Iris pigment epithelial cell (primary cell): ENCODE measurements at regions not wholly inside any gene's neighbourhood (a gene's known extent, or its start where the extent isn't known, plus 50 kb on each side); places are given as distances from the start of the nearest gene placed in this dataset.

ENCODE experiments used
- DNase-seq: peaks from one replicate; pipeline ENCODE4 v3.0.0-alpha.2; 2011; ENCODE audit warnings: low read depth

DNA sequence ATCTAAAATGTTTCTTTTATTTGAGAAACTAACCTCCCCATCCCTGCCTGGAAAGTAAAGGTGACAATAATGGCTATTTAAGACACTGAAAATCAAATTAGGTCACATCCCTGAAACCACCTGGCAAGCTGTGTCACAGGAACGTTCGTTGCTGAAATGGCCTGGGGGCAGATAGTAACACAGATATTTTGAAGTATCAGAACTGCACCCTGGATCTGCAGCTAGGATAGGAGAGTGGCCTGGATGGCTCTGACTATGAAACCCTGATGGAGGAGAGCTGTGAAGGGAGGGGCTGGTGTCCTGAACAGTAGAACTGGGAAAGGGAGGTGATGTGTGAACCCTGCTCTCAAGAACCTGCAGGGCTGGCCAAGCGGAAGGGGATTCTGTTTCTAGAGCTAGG is 648.3 kb upstream of the CFAP20DC start:
- DNase-seq, result no peak

DNA sequence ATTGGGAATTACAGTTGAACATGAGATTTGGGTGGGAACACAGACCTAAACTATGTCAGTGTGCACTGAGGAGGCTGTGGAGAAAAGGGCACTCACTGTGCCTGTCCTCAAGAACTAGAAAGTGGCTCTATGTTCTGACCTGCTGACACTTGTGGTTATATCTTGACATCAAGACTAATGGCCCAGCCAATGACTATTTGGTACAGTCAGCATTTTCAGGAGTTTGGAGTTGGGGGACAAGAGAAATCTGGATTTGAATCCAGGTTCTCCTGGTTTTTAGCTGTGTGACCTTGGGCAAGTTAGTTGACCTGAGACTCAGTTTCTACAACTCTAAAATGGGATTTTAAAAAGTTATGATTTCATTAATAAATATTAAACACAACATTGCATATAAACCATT is 647.0 kb upstream of the CFAP20DC start:
- no peak for DNase-seq

DNA sequence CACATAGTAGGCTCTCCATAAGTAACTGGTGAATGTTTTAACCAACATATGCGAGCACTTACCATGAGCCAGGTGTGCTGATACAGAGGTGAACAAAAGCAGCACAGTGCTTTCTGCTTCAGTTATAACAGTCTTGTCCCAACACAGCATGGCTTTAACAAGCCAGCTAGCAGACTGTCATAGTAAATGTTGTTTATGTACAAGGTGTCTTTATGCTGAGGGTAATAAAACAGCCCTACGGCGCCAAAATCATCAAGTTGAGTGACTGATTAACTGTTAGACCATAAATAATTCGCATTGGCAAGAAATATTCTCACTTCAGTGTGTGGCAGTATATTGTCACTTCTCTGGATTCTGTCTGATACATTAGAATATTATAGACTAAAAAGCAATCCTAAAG is 646.0 kb upstream of the CFAP20DC start:
- DNase-seq, result no peak

- DNase-seq, result no peak
Observed at GRCh38 chr3:59692117-59692516, 642.3 kb upstream of the CFAP20DC start.

DNA sequence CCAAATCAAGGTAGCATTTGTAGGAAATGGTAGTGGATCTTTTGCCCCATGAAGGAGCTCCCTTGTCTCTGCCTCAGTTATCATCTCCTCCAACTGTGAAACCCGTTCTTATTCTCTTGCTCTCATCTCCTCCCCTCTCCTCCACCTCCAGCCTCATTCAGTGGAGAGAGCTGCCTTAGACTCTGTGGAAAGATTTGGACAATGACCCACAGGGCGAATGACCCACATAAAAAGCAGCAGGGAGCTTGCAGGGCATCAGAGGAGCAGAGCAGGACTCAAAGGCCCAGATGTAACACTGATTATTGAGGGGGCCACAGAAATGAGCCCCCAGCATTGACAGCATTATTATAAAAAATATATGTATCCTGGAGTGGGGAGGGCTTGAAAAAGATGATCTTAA is 641.1 kb upstream of the CFAP20DC start:
- no peak for DNase-seq

- DNase-seq, result no peak
Observed at GRCh38 chr3:59688636-59689035, 638.8 kb upstream of the CFAP20DC start.

DNA sequence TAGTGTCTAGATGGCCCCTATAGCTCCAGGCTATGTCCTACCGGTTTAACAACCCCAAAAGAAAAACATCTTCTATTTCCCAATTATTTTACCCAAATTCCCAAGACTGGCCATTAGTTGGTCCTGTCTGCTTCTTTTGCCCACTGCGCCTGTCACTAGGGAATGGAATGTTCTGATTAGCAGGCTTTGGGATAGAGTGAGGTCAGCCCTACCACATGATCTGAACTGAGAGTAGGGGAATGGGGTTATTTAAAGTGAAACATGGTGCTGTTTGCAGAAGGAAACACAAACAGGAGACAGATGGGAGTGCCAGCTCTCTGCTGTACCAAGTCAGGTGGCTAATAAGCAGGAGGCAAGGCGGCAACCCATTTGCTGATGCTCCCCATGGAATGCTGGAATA is 635.6 kb upstream of the CFAP20DC start:
- no peak for DNase-seq

- no peak for DNase-seq
Observed at GRCh38 chr3:59684766-59685165, 634.9 kb upstream of the CFAP20DC start.

DNA sequence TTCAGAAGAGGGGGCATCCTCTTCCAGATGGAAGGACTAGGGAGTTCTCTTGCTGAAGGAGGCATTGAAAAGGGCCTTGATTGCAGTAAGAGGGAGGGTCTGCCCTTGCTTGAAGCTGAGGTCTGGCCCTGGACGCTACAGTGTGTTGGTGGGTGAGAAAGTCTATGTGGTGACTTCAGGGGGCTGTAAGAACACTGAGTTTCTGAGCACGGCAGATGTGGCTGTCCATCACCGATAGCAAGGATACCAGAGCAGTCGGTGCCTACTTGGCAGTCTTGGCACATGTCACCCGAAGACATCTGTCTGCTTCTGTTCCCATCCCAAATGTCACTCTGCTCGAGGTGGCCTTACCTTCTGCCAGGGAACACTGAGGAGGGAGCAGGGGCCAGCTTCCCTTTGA is 631.1 kb upstream of the CFAP20DC start:
- no peak for DNase-seq

DNA sequence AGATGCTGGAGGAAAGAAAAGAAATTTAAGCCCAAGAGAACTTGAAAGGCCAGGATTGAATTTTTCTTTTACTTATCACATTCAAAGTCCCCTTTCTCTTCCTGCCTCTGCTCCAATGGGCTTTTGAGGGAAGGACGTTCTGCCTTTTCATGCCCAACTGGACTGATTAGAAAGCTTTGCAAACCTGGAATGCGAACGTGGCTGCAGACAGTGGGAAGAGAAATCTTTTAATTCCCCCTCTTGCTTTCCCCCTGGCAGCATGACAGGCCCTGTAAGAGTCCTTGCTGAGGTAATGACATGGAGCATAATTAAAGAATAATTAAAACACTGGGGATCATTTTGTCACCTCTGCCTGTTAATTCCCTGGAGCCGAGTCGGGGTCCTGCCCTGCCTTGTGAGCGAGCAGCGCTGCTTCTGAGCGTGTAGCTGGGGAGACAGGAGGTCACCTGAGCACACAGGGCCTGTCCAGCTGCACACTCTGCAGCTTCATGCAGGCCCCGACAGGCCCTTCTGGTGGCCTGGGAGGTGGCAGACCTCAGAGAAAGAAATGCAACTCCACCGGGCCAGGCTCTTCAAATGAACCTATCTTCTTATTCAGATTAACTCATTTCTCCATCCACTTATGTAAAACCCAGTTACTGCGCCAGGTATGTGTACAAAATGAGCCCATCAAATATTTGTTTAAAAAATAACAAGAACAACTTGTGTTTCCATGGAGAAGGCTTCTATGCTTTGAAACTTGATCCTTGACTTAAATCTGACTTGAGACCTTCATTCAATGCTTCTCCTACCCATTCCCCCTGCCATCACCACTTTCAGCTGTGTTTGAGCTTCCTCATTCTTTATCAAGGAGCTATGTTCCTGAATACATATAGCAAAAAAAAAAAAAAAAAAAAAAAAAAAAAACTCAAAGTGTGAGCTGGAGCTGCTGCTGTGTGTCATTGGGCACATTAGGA is 628.2 kb upstream of the CFAP20DC start:
- no peak for DNase-seq

- no peak for DNase-seq
Observed at GRCh38 chr3:59675495-59675894, 625.7 kb upstream of the CFAP20DC start.

- peak; percentile 53 for DNase-seq
Observed at GRCh38 chr3:59663076-59663850, 613.4 kb upstream of the CFAP20DC start.

GRCh38 chr3:59660852-59661625 is 611.2 kb upstream of the CFAP20DC start:
- DNase-seq, result peak; percentile 61

DNA sequence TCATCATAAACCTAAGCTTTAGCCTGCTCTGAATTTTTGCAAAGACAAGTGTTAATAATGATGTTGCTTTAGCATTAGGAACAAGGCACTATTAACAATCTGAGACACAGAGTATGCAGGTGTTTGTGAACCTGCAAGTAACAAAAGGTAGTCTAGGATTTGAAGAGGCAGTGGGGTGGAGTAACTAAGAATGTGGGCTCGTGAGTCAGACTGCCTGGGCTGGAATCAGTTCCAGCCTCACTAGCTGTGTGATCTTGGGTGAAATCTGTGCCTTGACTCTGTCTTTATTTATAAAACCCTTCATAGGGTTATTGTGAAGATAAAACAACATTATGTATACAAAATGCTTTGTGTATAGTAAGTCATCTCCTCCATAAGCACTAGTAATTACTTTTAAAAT is 610.6 kb upstream of the CFAP20DC start:
- peak; percentile 64 for DNase-seq

- DNase-seq, result no peak
Observed at GRCh38 chr3:59659755-59660154, 609.9 kb upstream of the CFAP20DC start.

GRCh38 chr3:59658866-59659265 is 609.0 kb upstream of the CFAP20DC start:
- no peak for DNase-seq

GRCh38 chr3:59658274-59658673 is 608.4 kb upstream of the CFAP20DC start:
- no peak for DNase-seq

- DNase-seq, result no peak
Observed at GRCh38 chr3:59655418-59656015, 605.7 kb upstream of the CFAP20DC start.

DNA sequence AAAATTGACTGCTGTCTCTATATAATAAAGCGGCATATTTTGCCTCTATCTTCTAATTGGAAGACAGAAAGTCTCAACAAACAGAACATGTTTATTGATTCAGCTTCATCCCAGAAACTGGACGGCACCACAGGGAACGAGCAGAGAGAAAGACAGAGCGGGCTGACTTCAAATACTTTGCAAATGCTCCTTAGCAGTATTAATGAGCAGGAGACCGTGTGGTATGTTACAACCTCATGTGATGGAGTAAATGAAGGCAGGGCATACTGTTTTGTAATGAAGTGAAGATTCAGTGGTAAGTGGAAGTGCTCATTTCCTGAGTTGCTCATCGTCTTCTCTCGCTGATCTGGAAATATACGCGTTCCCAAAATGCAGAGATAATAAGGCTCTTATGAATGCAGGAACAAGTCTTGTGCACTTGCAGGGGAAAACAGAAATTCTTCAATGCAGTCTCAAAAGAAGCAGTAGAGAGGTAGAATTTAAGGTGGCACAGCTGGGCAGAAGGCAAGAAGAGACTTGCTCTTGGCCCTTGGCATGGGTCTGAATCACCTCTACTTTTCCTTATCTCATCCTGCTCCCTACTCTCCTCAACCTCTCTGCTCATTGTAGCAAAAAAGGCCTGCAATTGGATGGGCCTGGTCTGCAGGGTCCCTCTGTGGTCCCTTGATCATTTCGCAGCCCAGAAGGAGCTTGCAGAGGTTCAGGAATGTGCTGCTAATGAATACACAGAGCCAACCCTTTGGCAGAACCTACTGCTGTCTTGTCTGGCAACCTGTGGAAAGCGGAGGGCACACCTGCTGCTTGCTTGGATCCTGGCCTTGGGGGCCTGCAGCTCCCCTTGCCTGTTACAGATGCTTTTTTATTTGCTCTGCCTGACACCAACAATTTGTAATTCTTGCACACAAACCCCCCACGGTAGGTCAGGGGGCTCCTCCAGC is 604.9 kb upstream of the CFAP20DC start:
- DNase-seq, result peak; percentile 33

GRCh38 chr3:59654123-59654479 is 604.3 kb upstream of the CFAP20DC start:
- peak; percentile 45 for DNase-seq
